HG02884 (cell line): ENCODE measurements at regions not wholly inside any gene's neighbourhood (a gene's known extent, or its start where the extent isn't known, plus 50 kb on each side); places are given as distances from the start of the nearest gene placed in this dataset.

Source experiments
- ATAC-seq: cut with Tn5 transposase; IDR thresholded peaks from one replicate; pipeline ENCODE4 v1.9.1; 2021; ENCODE audit warnings: mild to moderate bottlenecking, moderate library complexity; ENCODE audit not compliant: unreplicated experiment

DNA sequence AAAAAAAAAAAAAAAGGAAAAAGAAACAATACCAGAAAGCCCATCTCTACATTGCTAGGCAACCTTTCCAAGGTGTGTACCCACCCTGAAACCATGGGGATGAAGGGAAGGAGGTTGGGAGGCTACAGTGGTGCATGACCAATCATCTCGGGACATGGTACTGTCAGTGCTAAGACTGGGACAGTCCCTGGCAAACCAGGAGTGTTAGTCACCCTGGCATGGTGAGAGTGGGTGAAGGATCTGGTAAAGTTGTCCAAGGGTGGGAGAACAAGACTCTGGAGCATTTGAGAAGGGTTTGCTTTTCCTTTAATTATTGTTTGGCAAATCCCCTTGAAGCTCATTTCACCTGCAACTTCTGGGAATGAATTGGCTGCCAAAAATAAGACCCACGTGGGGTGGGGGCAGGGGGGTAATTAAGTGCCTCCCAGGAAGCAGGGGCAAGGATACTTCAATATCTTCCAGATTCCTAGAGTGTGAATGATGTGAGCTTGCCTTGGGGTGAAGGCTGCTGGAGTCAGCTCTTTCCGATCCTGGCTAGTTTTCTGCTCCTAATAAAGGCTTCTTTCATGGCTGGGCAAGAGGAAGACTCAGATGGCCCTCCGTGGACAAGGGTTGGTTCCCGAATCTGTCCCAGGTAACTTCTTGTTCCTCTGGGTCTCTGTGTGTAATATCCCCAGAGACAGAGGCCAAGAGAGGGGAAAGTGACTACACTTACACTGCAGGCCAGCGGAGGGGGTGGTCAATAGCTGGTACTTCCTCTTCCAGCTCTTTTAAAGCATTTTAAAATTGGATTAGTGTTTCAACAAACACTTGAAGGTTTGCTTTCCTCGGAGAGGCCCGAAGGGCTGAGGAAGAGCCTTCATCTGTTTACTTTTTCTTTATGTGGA is 61.6 kb upstream of the SPRY4 start:
- no peak for ATAC-seq

DNA sequence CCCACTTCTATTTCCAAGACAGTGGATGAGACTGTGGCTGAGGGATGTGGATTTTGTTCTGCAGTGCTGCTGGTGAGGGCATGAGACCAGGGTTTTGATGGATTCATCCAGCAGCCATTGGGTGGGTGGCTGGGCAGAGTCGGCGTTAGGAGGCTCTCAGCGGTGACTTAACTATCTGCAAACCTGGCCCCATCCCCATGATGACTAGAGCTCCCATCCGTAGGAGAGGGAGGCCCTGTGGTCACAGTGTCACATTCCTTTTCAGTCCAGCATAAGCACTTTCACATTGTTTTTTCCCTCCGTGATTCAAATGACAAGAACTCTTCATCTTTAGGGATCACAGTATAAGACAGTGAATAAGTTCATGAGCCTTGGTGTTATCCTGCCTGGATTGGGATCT is 60.4 kb upstream of the SPRY4 start:
- no peak for ATAC-seq

- no peak for ATAC-seq
Measured at GRCh38 chr5:142384014-142384413, 59.2 kb upstream of the SPRY4 start.

- no peak for ATAC-seq
Measured at GRCh38 chr5:142382186-142382585, 57.4 kb upstream of the SPRY4 start.

DNA sequence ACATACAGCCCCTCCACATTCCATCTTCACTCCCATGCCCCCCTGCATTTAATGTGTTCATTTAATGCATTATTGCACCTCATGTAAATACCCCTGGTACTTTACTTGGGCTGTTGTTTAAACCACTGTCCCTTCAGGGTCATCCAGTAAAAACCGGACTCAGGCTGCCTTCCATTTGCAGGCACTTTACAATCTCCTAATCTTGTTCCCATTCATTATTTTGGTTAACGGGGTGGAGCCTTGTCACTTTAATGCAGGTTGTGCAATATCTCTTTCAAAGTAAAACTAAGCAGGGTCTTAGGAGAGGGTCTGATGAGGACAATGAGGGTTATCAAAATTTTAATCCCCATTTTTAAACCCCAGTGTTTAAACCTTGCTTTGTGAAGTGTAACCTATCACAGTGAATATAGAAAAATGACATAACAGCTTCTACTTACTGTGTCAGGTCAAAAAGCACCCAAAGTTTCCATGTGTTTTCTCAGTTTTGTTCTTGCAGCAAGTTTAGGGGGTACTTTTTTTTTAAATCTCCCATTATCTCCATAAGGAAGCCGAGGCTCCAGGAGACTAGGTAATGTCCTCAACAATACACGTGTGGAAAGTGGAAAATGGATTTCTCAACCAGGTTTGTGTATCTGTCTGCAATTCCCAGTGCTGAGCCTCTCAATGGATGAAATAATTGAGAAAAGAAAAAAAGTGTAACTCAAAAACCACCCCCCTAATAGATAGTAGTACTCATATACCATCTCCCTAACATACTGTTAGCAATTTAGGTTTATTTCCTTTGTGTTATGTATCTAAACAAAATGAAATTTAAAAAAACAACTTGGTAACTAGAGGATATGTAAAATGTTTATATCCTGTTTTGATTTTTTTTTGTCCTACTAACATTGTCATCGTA is 54.2 kb upstream of the SPRY4 start:
- no peak for ATAC-seq

DNA sequence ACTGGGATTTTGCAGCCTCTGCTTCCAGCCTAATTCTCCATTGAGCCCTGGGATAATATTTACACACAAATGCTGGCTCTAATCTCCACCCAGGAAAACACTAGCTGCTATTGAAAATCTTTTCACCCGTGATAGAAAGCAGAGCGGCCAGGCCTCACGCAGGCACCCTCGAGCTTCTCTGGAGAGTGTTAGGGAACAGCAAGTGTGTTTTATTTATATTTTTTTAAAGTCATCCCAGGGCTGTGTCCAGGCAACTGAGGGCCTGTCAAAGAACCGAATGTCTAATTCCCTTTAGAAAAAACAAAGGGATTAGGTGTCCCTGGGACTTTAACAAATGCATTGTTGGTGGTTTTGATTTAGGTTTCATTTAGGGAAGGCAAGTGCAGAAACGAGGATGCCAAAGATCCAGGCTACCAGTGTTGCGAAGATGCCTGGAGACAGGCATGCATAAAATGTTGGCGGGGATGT is 51.2 kb upstream of the SPRY4 start:
- no peak for ATAC-seq
